H1 (cell line): ENCODE measurements at regions not wholly inside any gene's neighbourhood (a gene's known extent, or its start where the extent isn't known, plus 50 kb on each side); places are given as distances from the start of the nearest gene placed in this dataset.

Experiments used
- CEBPB ChIP-seq: IDR thresholded peaks from 2 replicates; pipeline ENCODE4 v1.6.1; 2012; ENCODE audit warnings: low read depth, low read length
- CREB1 ChIP-seq: IDR thresholded peaks from 2 replicates; pipeline ENCODE4 v1.6.1; 2012; ENCODE audit warnings: inconsistent platforms
- JUND ChIP-seq: IDR thresholded peaks from 2 replicates; pipeline ENCODE4 v1.6.1; 2011; ENCODE audit warnings: mild to moderate bottlenecking, improper control_type of control experiment, low read length
- PHF8 ChIP-seq: fragments of 200-600 bp; sonication (generic); conservative IDR thresholded peaks from 2 replicates; pipeline ENCODE4 v1.7.1; 2012; ENCODE audit warnings: low read depth, mild to moderate bottlenecking, inconsistent platforms, low read length, moderate library complexity
- POLR2A ChIP-seq, 2 experiments: IDR thresholded peaks; 1 replicate in 1 of 2; 2 replicates in 1 of 2; pipeline ENCODE4 v1.6.1; 2011; ENCODE audit warnings: low read depth in 2 of 2, low read length in 2 of 2, mild to moderate bottlenecking in 2 of 2; ENCODE audit errors: control extremely low read depth in 1 of 2
- RNF2 ChIP-seq: fragments of 200-900, 300-1000 bp; sonication (generic); IDR thresholded peaks from 2 replicates; pipeline ENCODE4 v1.7.1; 2016; ENCODE audit warnings: borderline replicate concordance, low read depth, mild to moderate bottlenecking, antibody characterized with exemption, low read length; ENCODE audit not compliant: poor library complexity, severe bottlenecking; ENCODE audit errors: missing control alignments
- TF ChIP-seq, protein P1 (sequence below): fragments of 300-600 bp; sonication (generic); IDR thresholded peaks from 2 replicates; pipeline ENCODE4 v1.7.1; 2012; ENCODE audit warnings: low read length, moderate library complexity, mild to moderate bottlenecking, inconsistent platforms; ENCODE audit not compliant: insufficient replicate concordance

- TF ChIP-seq, protein P1, sequence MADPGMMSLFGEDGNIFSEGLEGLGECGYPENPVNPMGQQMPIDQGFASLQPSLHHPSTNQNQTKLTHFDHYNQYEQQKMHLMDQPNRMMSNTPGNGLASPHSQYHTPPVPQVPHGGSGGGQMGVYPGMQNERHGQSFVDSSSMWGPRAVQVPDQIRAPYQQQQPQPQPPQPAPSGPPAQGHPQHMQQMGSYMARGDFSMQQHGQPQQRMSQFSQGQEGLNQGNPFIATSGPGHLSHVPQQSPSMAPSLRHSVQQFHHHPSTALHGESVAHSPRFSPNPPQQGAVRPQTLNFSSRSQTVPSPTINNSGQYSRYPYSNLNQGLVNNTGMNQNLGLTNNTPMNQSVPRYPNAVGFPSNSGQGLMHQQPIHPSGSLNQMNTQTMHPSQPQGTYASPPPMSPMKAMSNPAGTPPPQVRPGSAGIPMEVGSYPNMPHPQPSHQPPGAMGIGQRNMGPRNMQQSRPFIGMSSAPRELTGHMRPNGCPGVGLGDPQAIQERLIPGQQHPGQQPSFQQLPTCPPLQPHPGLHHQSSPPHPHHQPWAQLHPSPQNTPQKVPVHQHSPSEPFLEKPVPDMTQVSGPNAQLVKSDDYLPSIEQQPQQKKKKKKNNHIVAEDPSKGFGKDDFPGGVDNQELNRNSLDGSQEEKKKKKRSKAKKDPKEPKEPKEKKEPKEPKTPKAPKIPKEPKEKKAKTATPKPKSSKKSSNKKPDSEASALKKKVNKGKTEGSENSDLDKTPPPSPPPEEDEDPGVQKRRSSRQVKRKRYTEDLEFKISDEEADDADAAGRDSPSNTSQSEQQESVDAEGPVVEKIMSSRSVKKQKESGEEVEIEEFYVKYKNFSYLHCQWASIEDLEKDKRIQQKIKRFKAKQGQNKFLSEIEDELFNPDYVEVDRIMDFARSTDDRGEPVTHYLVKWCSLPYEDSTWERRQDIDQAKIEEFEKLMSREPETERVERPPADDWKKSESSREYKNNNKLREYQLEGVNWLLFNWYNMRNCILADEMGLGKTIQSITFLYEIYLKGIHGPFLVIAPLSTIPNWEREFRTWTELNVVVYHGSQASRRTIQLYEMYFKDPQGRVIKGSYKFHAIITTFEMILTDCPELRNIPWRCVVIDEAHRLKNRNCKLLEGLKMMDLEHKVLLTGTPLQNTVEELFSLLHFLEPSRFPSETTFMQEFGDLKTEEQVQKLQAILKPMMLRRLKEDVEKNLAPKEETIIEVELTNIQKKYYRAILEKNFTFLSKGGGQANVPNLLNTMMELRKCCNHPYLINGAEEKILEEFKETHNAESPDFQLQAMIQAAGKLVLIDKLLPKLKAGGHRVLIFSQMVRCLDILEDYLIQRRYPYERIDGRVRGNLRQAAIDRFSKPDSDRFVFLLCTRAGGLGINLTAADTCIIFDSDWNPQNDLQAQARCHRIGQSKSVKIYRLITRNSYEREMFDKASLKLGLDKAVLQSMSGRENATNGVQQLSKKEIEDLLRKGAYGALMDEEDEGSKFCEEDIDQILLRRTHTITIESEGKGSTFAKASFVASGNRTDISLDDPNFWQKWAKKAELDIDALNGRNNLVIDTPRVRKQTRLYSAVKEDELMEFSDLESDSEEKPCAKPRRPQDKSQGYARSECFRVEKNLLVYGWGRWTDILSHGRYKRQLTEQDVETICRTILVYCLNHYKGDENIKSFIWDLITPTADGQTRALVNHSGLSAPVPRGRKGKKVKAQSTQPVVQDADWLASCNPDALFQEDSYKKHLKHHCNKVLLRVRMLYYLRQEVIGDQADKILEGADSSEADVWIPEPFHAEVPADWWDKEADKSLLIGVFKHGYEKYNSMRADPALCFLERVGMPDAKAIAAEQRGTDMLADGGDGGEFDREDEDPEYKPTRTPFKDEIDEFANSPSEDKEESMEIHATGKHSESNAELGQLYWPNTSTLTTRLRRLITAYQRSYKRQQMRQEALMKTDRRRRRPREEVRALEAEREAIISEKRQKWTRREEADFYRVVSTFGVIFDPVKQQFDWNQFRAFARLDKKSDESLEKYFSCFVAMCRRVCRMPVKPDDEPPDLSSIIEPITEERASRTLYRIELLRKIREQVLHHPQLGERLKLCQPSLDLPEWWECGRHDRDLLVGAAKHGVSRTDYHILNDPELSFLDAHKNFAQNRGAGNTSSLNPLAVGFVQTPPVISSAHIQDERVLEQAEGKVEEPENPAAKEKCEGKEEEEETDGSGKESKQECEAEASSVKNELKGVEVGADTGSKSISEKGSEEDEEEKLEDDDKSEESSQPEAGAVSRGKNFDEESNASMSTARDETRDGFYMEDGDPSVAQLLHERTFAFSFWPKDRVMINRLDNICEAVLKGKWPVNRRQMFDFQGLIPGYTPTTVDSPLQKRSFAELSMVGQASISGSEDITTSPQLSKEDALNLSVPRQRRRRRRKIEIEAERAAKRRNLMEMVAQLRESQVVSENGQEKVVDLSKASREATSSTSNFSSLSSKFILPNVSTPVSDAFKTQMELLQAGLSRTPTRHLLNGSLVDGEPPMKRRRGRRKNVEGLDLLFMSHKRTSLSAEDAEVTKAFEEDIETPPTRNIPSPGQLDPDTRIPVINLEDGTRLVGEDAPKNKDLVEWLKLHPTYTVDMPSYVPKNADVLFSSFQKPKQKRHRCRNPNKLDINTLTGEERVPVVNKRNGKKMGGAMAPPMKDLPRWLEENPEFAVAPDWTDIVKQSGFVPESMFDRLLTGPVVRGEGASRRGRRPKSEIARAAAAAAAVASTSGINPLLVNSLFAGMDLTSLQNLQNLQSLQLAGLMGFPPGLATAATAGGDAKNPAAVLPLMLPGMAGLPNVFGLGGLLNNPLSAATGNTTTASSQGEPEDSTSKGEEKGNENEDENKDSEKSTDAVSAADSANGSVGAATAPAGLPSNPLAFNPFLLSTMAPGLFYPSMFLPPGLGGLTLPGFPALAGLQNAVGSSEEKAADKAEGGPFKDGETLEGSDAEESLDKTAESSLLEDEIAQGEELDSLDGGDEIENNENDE, result no peak
- TF ChIP-seq RNF2, result no peak
- TF ChIP-seq CEBPB, result no peak
- no peak for TF ChIP-seq JUND
- no peak for TF ChIP-seq PHF8
- TF ChIP-seq POLR2A (IDR thresholded peaks at IDR 0.05; ENCODE audit: control extremely low read depth in 1 of 2, low read depth in 2 of 2, low read length in 2 of 2), result no peak
- no peak for TF ChIP-seq CREB1
Measured at GRCh38 chr14:57089901-57090300, 178.8 kb downstream of the EXOC5 start (continued).
